ENCODE measurements at regions not wholly inside any gene's neighbourhood (a gene's known extent, or its start where the extent isn't known, plus 50 kb on each side); places are given as distances from the start of the nearest gene placed in this dataset.

DNA sequence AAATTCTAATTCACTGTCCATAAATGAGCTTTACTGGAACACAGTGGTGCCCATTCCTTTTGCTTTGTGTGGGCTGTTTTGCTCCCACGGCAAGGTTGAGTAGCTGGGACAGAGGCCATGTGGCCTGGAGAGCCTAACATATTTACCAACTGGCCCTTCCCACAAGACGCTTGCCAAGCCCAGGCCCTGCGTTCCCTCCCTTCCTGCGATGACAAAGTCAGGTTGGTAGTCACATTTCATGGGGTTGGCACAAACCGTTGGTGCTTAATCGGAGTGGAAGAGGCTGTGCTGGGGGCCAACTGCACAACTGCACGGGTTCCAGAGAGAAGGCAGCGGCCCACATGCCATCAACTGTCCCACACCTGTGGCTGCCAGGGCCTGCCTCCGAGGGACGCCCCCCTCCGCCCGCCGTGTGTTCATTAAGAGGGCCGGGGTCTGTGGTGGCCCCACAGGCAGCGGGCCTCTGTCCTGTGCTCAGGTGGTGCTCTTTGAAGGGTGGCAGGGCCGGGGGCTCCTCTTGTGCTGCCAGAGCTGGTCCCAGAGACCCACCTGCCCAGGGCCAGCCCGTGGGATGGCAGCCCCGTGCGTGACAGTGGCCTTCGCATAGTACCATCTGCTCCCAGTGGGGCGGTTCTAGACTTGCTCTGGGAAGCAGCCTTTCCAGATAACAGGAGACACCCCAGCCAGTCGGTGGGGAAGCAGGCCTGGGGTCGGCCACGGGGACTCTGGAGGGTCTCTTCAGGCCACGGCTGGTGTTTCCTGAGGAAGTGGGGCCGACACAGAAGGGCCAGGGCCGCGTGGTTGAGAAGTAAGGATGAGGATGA is 81.5 kb upstream of the CLDN5 start:
- TF ChIP-seq CTCF (IDR thresholded peaks at IDR 0.05) = no peak
- no peak for TF ChIP-seq EZH2 (IDR thresholded peaks at IDR 0.05)
